ENCODE measurements at regions not wholly inside any gene's neighbourhood (a gene's known extent, or its start where the extent isn't known, plus 50 kb on each side); places are given as distances from the start of the nearest gene placed in this dataset.

- no peak overlapping the region for H3K4me3 ChIP-seq
- H3K9me3 ChIP-seq = no peaks in the 10 kb centered on the region
- peak; percentile 71 to 78 for ATAC-seq
- peaks cover 8% of the 10 kb centered on the region for H3K4me1 ChIP-seq
- H3K27me3 ChIP-seq (ENCODE audit: low read depth) = no peaks in the 10 kb centered on the region
- intact Hi-C loops (cut with DNase I) = no loop called here
- no peak for DNase-seq
- H3K27ac ChIP-seq = no peak overlapping the region
- H3K36me3 ChIP-seq = no peaks in the 10 kb centered on the region
- TF ChIP-seq, protein P1, sequence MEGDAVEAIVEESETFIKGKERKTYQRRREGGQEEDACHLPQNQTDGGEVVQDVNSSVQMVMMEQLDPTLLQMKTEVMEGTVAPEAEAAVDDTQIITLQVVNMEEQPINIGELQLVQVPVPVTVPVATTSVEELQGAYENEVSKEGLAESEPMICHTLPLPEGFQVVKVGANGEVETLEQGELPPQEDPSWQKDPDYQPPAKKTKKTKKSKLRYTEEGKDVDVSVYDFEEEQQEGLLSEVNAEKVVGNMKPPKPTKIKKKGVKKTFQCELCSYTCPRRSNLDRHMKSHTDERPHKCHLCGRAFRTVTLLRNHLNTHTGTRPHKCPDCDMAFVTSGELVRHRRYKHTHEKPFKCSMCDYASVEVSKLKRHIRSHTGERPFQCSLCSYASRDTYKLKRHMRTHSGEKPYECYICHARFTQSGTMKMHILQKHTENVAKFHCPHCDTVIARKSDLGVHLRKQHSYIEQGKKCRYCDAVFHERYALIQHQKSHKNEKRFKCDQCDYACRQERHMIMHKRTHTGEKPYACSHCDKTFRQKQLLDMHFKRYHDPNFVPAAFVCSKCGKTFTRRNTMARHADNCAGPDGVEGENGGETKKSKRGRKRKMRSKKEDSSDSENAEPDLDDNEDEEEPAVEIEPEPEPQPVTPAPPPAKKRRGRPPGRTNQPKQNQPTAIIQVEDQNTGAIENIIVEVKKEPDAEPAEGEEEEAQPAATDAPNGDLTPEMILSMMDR (IDR thresholded peaks at IDR 0.05) = no peak
These were observed 696.9 kb upstream of the NRP1 start for GRCh38 chr10:34031400-34031799.

- TF ChIP-seq, protein P1 (IDR thresholded peaks at IDR 0.05) = no peak
- ATAC-seq (no peak), DNase-seq (no peak)
- no peak overlapping the region for H3K4me3 ChIP-seq
- no peaks in the 10 kb centered on the region for H3K9me3 ChIP-seq
- H3K36me3 ChIP-seq = no peaks in the 10 kb centered on the region
- H3K4me1 ChIP-seq = peaks cover 8% of the 10 kb centered on the region
- H3K27ac ChIP-seq = no peak overlapping the region
- no peaks in the 10 kb centered on the region for H3K27me3 ChIP-seq (ENCODE audit: low read depth)
- intact Hi-C loops (cut with DNase I) = no loop called here
These were observed 695.0 kb upstream of the NRP1 start for GRCh38 chr10:34029455-34029854.

- TF ChIP-seq, protein P1 (IDR thresholded peaks at IDR 0.05) = no peak
- ATAC-seq (no peak), DNase-seq (no peak)
- Histone ChIP-seq H3K4me3 (no peak overlapping the region), H3K27ac (no peak overlapping the region), H3K36me3 (no peaks in the 10 kb centered on the region), H3K4me1 (peaks cover 8% of the 10 kb centered on the region), H3K27me3 (ENCODE audit: low read depth) (no peaks in the 10 kb centered on the region), H3K9me3 (no peaks in the 10 kb centered on the region)
- intact Hi-C loops (cut with DNase I) = no loop called here
These were observed 694.5 kb upstream of the NRP1 start for GRCh38 chr10:34028936-34029335.

DNA sequence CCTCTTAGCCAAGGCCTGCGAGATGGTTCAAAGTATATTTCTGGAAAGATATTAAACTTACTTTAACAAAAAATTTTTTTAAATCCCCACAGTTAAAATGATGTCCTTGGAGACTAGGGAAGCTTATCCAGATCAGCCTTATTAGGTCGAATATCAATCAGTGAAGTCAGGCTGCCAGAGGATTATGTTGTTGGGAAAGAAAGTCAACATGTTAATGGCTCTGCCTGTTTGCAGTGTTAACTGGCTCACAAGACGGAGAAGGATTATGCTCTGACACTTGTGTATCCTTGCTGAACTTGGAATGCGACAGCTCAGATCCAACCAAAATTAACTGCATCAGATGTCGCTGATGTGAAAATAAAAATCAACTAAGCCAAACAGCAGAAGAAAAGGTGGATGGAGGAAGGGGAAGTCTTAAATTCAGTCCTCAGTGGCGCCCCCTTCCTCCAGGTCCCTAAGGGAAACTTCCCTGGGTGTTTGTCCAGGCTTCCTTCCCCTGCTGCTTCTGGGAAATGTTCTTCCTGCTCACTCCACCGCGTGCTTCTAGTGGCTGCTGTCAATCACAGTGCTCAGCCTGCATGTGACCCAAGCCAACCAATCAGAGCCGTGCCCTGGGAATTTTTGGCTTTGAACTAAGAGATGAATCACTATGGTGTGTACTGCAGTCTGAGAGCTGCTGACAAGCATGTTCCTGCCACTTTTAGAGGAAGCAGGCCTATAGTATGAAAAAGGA, 690.4 kb upstream of the NRP1 start:
- no peak overlapping the region for H3K27ac ChIP-seq
- no peaks in the 10 kb centered on the region for H3K27me3 ChIP-seq (ENCODE audit: low read depth)
- DNase-seq (no peak), ATAC-seq (no peak)
- H3K9me3 ChIP-seq = no peaks in the 10 kb centered on the region
- no peaks in the 10 kb centered on the region for H3K36me3 ChIP-seq
- intact Hi-C loops (cut with DNase I) = no loop called here
- H3K4me1 ChIP-seq = no peaks in the 10 kb centered on the region
- no peak overlapping the region for H3K4me3 ChIP-seq
- TF ChIP-seq, protein P1 (IDR thresholded peaks at IDR 0.05) = no peak

GRCh38 chr10:34024282-34024681, 689.8 kb upstream of the NRP1 start:
- intact Hi-C loops (cut with DNase I) = no loop called here
- no peaks in the 10 kb centered on the region for H3K27me3 ChIP-seq (ENCODE audit: low read depth)
- no peaks in the 10 kb centered on the region for H3K9me3 ChIP-seq
- DNase-seq = no peak
- no peaks in the 10 kb centered on the region for H3K4me1 ChIP-seq
- no peak overlapping the region for H3K4me3 ChIP-seq
- ATAC-seq = no peak
- TF ChIP-seq, protein P1 (IDR thresholded peaks at IDR 0.05) = no peak
- H3K27ac ChIP-seq = no peak overlapping the region
- no peaks in the 10 kb centered on the region for H3K36me3 ChIP-seq

Measured in lower lobe of right lung (tissue), 2 donors.